NCI-H2107 (cell line): ENCODE measurements at regions not wholly inside any gene's neighbourhood (a gene's known extent, or its start where the extent isn't known, plus 50 kb on each side); places are given as distances from the start of the nearest gene placed in this dataset.
"Not testable (repeated sequence)": the region's sequence is repeated elsewhere in the genome, so short reads cannot be mapped to it uniquely, and the experiment has no call there.

Source experiments
- DNase-seq: peaks from one replicate; lab custom pipeline; 2025; lab: John Stamatoyannopoulos, UW

- no peak for DNase-seq
Measured at GRCh38 chr6:4253604-4254231, 118.3 kb upstream of the ECI2 start.

- not testable (repeated sequence) for DNase-seq
Measured at GRCh38 chr6:4252445-4252844, 117.1 kb upstream of the ECI2 start.

- no peak for DNase-seq
Measured at GRCh38 chr6:4250645-4251044, 115.3 kb upstream of the ECI2 start.

DNA sequence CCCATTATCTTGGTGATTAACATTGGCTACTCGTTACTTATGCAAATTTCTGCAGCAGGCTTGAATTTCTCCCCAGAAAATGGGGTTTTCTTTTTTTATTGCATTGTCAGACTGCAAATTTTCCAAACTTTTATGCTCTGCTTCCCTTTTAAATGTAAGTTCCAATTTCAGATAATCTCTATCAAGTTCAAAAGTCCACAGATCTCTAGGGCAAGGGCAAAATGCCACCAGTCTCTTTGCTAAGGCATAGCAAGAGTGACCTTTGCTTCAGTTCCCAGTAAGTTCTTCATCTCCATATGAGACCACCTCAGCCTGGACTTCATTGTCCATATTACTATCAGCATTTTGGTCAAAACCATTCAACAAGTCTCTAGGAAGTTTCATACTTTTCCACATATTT, 108.5 kb upstream of the ECI2 start:
- DNase-seq, result not testable (repeated sequence)

GRCh38 chr6:4243237-4243636, 107.9 kb upstream of the ECI2 start:
- DNase-seq, result no peak

GRCh38 chr6:4242601-4243000, 107.2 kb upstream of the ECI2 start:
- DNase-seq, result no peak

DNA sequence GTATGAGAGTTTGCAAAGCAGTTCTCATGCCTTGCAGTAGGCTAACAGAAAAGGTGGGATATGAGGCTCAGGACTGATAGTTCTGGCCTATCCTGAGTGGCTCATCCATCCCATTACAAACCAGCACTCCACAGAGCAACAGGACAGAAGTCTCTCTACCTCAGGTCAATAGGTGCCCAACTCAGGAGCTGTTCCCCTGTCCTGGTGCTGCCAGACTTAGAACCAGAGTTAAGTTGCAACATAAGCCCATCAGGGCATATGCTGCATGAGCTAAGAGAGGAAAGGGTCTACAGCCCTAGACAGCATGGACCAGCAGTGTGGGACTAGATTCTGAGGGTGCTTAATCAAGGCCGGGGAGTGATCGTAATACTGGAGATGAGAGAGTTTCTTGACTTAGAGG, 104.8 kb upstream of the ECI2 start:
- no peak for DNase-seq

GRCh38 chr6:4225161-4225872, 89.9 kb upstream of the ECI2 start:
- DNase-seq, result no peak

- no peak for DNase-seq
Measured at GRCh38 chr6:4224067-4224978, 88.9 kb upstream of the ECI2 start.

- no peak for DNase-seq
Measured at GRCh38 chr6:4220558-4220957, 85.2 kb upstream of the ECI2 start.

DNA sequence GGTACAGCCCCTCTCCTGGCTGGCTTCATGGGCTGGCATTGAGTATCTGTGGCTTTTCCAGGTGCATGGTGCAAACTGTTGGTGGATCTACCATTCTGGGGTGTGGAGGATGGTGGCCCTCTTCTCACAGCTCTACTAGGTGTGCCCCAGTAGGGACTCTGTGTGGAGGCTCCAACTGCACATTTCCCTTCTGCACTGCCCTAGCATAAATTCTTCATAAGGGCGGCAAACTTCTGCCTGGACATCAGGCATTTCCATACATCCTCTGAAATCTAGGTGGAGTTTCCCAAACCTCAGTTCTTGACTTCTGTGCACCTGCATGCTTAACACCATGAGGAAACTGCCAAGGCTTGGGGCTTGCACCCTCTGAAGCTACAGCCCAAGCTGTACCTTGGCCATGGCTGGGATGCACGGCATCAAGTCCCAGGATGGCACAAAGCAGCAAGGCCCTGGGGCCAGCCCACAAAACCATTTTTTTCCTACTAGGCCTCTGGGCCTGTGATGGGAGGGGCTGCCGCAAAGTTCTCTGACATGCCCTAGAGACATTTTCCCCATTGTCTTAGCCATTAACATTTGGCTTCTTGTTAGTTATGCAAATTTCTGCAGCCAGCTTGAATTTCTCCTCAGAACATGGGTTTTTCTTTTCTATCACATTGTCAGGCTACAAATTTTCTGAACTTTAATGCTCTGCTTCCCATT, 83.4 kb upstream of the ECI2 start:
- DNase-seq, result not testable (repeated sequence)

DNA sequence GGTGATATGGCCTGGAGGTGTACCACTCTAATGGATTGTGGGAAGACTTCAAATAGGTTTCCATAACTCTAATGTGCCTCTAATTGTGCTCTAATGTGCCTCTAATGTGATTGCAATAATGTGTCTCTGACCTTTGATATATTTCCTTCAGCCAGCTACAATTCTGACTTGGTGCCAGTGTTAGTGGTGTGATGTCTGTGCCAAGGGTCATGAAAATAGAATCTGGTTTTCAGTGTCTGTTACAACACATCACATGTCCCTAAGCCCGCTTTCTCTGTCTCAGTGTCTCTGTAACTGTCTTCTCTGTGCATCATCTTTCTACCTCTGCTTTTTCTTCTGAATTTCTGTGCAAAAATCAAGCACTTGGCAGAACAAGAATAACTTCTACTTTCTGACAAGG, 77.2 kb upstream of the ECI2 start:
- DNase-seq, result no peak

GRCh38 chr6:4210629-4211419, 75.4 kb upstream of the ECI2 start:
- no peak for DNase-seq

DNA sequence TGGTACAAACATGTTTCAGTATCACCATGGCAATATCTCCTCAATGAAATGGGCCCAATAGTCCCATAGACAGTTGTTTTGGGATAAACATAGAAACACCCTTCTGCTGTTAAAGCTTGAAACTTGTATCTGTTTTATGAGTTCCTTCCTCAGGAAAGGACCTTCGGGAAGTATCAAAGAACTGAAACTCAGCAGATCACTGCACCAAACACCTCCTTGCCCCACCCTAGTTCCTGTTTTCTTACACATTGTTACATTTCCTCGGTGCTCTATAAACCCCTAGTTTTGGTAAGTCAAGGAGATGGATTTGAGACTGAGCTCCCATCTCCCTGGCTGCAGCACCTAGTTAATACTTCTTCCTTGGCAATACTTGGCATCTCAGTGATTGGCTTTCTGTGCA, 73.8 kb upstream of the ECI2 start:
- no peak for DNase-seq

DNA sequence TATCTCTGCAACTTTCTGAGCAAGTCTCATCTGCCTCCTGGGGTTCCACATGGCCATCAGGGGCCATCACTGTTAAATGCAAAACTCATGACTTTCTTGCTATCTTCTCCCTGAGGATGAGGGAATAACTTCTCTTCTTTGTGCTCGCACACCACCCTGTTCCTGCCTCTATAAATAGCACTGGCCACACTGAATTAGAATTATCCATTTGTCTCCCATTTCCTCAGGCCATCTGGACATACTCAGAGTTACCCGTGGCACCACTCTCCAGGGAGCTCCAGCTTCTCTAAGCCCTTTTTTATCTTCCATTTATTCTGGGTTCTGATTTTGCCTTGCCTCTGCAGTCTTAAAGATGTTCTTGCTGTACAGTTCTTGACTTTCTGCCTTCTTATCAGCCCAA, 72.8 kb upstream of the ECI2 start:
- no peak for DNase-seq

- not testable (repeated sequence) for DNase-seq
Measured at GRCh38 chr6:4203642-4204417, 68.5 kb upstream of the ECI2 start.

DNA sequence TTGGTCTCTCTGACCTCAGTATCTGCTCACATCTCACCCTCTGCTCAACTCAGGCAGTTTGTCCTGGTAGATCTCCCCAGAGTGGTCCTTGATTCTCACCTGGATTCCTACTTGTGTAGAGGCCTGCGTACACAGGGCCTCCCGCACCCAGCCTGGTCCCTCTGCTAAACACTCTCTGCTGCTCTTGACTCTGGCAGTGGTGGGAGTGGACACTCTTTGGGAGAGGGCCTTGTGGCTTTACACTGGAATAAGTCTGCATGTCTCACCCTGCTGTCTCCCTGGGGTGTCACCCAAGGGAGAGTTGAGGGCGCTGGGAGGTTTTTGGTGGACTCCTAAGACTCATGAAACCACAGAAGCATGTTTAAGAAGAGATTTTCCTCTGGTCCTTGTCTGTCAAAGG, 57.3 kb upstream of the ECI2 start:
- DNase-seq, result no peak

DNA sequence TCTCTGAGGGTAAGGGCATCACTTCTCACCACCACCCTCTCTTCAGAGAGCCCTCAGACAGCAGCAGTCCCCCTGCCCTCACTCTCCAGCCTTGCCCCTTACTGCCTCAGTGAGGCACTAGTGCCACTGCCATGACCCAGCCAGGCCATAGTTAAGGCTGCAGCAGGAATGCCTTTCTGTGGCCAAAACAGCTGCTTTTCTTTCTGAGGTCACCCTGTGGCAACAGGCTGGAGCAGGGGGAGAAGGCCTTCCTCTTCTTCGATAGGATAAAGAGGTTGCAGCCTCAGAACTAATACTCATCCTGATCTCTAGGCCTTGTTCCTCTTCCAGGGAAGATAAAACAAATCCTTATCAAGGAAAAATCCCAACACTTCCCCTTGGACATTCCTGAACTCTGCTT, 56.8 kb upstream of the ECI2 start:
- no peak for DNase-seq

DNA sequence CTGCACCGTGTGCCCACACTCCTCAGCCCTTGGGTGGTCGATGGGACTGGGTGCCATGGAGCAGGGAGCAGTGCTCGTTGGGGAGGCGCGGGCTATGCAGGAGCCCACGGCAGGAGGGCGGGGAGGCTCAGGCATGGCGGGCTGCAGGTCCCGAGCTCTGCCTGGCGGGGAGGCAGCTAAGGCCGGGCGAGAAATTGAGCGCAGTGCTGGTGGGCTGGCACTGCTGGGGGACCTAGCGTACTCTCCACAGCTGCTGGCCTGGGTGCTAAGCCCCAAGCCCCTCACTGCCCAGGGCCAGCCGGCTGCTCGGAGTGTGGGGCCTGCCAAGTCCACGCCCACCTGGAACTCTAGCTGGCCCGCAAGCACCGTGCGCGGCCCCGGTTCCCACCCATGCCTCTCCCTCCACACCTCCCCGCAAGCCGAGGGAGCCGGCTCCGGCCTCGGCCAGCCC, 55.9 kb upstream of the ECI2 start:
- DNase-seq, result no peak

- DNase-seq, result no peak
Measured at GRCh38 chr6:4189249-4189648, 53.9 kb upstream of the ECI2 start.

- no peak for DNase-seq
Measured at GRCh38 chr6:4188801-4189200, 53.4 kb upstream of the ECI2 start.
